HL-60 (cell line): ENCODE measurements at regions not wholly inside any gene's neighbourhood (a gene's known extent, or its start where the extent isn't known, plus 50 kb on each side); places are given as distances from the start of the nearest gene placed in this dataset.

Experiments used
- TF ChIP-seq, protein P1 (sequence below): IDR thresholded peaks from one replicate; pipeline ENCODE4 v1.5.1; 2011; ENCODE audit warnings: low read length, control low read depth, inconsistent platforms; ENCODE audit not compliant: insufficient read depth
- TF ChIP-seq, protein P2 (sequence below): IDR thresholded peaks from 2 replicates; pipeline ENCODE4 v1.6.1; 2012; ENCODE audit warnings: low read depth; ENCODE audit not compliant: insufficient replicate concordance

DNA sequence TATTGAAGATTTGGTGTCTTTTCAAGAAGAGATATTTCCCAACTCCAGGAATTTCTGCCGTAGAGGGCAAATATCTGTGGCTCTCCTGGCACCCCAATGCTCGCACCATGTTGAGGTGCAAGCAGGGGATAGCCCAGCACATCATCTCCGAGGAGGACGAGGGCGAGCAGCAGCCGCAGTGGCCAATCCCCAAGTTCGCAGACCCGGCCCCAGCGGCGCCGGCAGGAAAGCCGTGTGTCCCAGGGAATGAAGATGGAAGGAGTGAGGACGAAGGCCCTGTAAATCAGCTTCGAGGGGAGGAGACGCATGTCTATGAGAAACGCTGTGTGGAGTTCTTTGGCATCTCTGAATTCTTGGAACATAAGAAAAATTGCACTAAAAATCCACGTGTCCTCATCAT lies 213.4 kb upstream of the UBE2E2 start:
- TF ChIP-seq, protein P1, sequence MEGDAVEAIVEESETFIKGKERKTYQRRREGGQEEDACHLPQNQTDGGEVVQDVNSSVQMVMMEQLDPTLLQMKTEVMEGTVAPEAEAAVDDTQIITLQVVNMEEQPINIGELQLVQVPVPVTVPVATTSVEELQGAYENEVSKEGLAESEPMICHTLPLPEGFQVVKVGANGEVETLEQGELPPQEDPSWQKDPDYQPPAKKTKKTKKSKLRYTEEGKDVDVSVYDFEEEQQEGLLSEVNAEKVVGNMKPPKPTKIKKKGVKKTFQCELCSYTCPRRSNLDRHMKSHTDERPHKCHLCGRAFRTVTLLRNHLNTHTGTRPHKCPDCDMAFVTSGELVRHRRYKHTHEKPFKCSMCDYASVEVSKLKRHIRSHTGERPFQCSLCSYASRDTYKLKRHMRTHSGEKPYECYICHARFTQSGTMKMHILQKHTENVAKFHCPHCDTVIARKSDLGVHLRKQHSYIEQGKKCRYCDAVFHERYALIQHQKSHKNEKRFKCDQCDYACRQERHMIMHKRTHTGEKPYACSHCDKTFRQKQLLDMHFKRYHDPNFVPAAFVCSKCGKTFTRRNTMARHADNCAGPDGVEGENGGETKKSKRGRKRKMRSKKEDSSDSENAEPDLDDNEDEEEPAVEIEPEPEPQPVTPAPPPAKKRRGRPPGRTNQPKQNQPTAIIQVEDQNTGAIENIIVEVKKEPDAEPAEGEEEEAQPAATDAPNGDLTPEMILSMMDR = no peak
- TF ChIP-seq, protein P2, sequence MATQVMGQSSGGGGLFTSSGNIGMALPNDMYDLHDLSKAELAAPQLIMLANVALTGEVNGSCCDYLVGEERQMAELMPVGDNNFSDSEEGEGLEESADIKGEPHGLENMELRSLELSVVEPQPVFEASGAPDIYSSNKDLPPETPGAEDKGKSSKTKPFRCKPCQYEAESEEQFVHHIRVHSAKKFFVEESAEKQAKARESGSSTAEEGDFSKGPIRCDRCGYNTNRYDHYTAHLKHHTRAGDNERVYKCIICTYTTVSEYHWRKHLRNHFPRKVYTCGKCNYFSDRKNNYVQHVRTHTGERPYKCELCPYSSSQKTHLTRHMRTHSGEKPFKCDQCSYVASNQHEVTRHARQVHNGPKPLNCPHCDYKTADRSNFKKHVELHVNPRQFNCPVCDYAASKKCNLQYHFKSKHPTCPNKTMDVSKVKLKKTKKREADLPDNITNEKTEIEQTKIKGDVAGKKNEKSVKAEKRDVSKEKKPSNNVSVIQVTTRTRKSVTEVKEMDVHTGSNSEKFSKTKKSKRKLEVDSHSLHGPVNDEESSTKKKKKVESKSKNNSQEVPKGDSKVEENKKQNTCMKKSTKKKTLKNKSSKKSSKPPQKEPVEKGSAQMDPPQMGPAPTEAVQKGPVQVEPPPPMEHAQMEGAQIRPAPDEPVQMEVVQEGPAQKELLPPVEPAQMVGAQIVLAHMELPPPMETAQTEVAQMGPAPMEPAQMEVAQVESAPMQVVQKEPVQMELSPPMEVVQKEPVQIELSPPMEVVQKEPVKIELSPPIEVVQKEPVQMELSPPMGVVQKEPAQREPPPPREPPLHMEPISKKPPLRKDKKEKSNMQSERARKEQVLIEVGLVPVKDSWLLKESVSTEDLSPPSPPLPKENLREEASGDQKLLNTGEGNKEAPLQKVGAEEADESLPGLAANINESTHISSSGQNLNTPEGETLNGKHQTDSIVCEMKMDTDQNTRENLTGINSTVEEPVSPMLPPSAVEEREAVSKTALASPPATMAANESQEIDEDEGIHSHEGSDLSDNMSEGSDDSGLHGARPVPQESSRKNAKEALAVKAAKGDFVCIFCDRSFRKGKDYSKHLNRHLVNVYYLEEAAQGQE = no peak
